ENCODE measurements at regions not wholly inside any gene's neighbourhood (a gene's known extent, or its start where the extent isn't known, plus 50 kb on each side); places are given as distances from the start of the nearest gene placed in this dataset.
"Not testable (repeated sequence)": the region's sequence is repeated elsewhere in the genome, so short reads cannot be mapped to it uniquely, and the experiment has no call there.

- DNase-seq, result no peak
These were observed 648.8 kb downstream of the NXPH1 start for GRCh38 chr7:9082203-9082602.

GRCh38 chr7:9083837-9084236 is 650.4 kb downstream of the NXPH1 start:
- no peak for DNase-seq

- DNase-seq, result no peak
These were observed 657.9 kb downstream of the NXPH1 start for GRCh38 chr7:9091282-9091681.

GRCh38 chr7:9097565-9098060 is 664.2 kb downstream of the NXPH1 start:
- DNase-seq, result no peak

DNA sequence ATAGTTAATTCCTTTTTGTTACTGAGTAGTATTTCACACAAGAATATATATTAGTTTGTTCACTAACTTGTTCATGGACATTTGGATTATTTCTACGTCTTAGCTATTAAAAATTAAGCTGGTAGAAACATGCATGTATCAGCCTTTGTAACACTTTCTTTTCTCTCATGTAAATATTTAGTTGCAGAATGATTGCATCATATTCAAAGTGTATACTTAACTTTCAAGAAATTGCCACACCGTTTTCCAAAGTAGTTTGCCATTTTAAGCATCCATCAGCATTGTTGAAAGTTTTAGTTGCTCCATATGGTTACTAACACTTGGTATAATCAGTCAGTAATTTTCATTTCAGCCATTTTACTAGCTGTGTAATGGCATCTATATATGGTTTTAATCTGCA is 666.9 kb downstream of the NXPH1 start:
- no peak for DNase-seq

DNA sequence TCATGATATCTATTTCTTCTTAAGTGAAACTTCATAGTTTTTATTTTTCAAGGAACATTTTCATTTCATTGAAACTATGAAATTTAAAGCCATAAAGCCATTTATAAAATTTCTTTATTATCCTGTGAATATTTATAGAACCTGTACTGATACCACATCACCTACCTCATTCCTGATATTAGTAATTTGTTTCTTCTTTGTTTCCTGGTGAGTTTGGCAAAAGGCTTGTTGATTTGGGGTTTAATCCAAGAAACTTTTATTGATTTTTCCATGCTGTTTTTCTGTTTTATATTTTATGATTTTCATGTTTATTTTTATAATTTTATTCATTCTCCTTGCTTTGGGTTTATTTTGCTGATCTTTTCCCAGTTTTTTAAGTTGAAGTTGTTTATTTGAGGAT is 669.4 kb downstream of the NXPH1 start:
- no peak for DNase-seq

DNA sequence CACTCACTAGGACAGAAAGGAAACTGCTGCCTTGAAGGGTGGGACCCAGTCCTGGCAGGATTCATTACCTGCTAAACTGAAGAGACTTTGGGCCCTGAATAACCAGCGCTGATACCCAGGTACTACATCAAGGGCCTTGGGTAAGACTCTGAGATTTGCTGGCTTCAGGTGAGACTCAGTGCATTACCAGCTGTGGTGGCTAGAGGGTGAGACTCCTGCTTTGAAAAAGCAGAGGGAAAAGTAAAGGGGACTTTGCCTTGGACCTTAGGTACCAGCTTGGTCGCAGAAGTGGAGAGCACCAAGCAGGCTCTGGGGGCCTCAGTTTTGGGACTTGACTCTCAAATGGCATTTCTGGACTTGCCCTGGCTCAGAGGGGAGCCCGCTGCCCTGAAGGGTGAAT is 673.3 kb downstream of the NXPH1 start:
- no peak for DNase-seq

- no peak for DNase-seq
These were observed 686.9 kb downstream of the NXPH1 start for GRCh38 chr7:9120331-9120730.

DNA sequence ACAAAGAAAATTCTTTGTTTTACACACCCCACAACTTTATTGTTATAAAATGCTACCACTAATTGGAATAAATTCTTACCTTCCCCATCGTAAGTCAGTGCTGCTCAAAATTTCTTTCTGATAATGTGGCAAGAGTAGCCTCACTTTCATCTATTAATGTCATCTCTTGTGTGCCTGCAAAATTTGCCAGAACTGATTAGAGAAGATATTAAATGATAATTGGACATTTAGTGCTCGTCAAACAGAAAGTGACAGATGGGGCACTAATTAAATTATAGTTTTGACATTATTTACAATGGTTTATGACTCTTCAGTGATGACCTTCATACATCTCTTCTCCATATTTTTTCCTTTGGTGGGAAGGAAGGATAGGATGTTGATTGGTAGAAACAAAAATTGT is 690.9 kb downstream of the NXPH1 start:
- no peak for DNase-seq

- no peak for DNase-seq
These were observed 691.8 kb downstream of the NXPH1 start for GRCh38 chr7:9125246-9125645.

GRCh38 chr7:9127901-9128300 is 694.5 kb downstream of the NXPH1 start:
- DNase-seq, result no peak

GRCh38 chr7:9148687-9149086 is 715.3 kb downstream of the NXPH1 start:
- DNase-seq, result no peak

- no peak for DNase-seq
These were observed 716.2 kb downstream of the NXPH1 start for GRCh38 chr7:9149499-9150082.

- not testable (repeated sequence) for DNase-seq
These were observed 730.3 kb downstream of the NXPH1 start for GRCh38 chr7:9163691-9164090.

DNA sequence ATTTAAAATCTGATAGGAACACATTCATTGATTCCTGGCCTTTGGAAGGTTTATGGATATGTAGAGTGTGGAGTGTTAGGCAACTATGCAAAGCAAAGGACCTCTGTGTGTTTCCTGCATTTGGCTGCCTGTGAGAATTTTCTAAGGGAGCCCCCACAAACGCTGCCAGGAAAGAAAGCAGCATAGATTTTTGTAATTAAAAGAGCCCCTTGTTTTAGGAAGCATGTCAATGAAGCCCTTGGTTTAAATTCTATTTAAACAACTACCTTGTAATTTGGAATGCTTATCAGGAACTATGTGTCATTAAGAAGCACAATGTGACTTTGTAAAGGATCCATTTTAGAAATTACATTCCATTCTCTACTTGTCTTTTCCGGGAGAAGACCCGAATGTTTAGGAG is 742.5 kb downstream of the NXPH1 start:
- no peak for DNase-seq

GRCh38 chr7:9181356-9181755 is 747.9 kb downstream of the NXPH1 start:
- no peak for DNase-seq

- DNase-seq, result no peak
These were observed 753.3 kb downstream of the NXPH1 start for GRCh38 chr7:9186730-9187129.

- no peak for DNase-seq
These were observed 756.3 kb downstream of the NXPH1 start for GRCh38 chr7:9189703-9190102.

DNA sequence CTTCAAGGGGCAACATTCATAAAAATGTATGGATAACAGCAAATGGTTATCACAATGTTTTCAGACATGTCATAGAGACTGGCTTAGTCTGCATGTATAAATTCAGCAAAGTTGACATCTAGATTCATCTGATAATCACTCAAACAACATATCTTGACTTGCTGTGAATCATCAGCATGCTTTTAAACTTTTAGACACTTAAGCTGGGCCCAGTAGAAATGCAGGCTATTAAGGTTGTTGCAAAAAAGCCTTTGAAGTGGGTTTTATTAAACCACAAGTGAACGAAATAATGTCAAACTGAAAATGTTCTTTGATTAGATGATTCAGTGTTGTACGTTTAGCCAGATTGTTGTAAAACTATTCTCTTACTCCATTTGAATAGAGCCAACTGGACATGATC is 759.6 kb downstream of the NXPH1 start:
- no peak for DNase-seq

- no peak for DNase-seq
These were observed 767.2 kb downstream of the NXPH1 start for GRCh38 chr7:9200626-9201025.

- no peak for DNase-seq
These were observed 768.5 kb downstream of the NXPH1 start for GRCh38 chr7:9201928-9202327.

DNA sequence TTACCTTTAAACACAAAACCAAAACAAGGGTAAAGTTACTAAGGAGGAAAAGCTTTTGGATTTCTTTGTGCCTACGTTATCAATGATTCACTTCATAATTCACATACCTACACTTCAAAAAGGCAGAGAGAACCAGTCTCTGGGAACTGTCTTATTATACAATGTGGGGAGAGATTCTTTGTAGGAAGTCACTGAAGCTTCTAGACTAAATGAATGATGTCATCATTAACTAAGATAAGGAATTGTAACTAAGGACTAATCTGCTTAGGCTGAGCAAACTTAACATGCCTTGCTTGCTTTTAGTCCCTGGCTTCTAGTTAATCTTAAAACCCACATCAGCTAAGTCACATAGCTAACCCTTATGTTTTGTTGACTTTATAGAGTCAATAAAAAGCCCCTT is 771.2 kb downstream of the NXPH1 start:
- DNase-seq, result no peak

GRCh38 chr7:9210114-9210513 is 776.7 kb downstream of the NXPH1 start:
- DNase-seq, result no peak

GRCh38 chr7:9217204-9217603 is 783.8 kb downstream of the NXPH1 start:
- no peak for DNase-seq

GRCh38 chr7:9226500-9226899 is 793.1 kb downstream of the NXPH1 start:
- DNase-seq, result no peak

All from NCI-H2029 treated with DMSO at 0.1 percent for 48 hours (cell line).